Inferior parietal cortex (tissue), 1 donor: ENCODE measurements at regions not wholly inside any gene's neighbourhood (a gene's known extent, or its start where the extent isn't known, plus 50 kb on each side); places are given as distances from the start of the nearest gene placed in this dataset.
"Not testable (repeated sequence)": the region's sequence is repeated elsewhere in the genome, so short reads cannot be mapped to it uniquely, and the experiment has no call there.

Experiments
- DNase-seq: peaks from one replicate; pipeline ENCODE4 v3.0.0-alpha.2; 2016; ENCODE audit errors: extremely low spot score

DNA sequence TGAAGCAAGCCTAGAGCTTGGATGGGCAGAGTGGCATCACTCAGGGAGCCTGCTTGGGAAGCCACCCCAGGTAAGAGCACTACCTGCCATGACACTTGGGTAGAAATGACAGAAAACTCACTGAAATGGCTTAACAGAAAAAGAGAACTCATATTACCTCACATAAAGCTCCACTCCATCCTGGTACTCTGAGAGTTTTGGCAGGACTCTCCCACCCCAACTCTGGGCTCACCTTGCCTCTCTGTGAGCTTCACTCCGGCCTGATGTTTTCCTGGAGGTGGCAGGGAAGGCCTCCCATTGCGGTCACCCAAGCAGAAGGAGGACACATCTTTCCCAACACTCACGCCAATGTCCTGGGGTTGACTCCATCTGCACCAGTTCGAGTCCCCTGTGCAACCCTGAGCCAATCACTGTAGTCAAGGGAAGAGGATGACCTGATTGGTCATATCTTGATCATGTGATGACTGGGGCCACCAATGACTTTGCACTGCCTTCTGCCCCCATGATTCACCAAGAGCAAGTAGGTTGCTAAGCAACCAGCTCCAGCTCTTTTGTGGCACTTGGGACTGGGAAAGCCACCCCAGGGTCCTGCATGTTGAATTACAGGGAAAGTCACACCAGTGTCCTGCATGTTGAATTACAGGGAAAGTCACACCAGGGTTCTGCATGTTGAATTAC, 446.1 kb upstream of the SULF2 start:
- no peak for DNase-seq

GRCh38 chr20:48230216-48230615, 444.9 kb upstream of the SULF2 start:
- no peak for DNase-seq

- no peak for DNase-seq
These were observed 442.1 kb upstream of the SULF2 start for GRCh38 chr20:48227381-48227780.

DNA sequence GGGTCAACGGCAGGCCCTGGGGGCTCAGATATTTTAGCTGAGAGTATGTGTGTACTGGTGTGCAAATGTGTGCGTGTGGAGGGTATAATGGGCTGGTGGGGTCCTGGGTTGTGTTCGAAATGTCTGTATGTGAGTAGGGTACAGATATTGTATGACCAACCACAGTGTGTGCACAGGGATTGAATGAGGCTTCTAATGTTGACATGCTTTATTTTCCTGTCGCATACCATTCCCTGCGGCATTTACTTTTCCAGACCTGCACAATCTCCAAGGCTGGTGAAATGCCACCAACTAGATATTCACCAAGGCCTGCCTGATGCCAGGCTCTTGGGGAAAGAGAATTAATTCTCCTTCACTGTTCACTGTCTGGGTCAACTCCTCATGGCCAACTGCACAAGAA, 441.4 kb upstream of the SULF2 start:
- DNase-seq = no peak

DNA sequence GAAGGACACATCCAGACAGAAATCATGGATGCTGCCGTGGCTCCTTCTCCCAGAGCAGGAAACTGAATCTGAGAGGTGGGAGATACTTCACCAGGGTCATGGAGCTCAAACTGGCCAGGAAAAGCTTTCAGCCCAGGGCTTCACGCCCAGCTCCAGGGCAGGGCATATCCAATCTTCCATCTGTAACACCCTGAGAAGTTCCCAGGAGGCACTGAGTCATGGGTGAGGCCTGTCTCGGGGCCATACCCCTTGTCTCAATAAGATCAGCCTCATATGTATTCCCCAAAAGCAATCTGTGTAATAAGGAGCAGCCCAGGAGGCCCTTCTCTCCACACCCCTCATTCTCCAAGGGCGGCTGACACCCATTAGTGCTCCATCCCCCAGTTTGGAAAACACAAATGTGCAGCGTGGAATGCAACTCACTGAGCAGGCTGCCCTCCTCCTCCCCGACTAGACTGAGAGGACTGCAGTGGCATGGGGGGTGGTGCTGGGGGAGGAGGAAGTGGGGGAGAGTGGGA, 439.3 kb upstream of the SULF2 start:
- DNase-seq = no peak

GRCh38 chr20:48223715-48224114, 438.4 kb upstream of the SULF2 start:
- DNase-seq = no peak

GRCh38 chr20:48222595-48223180, 437.4 kb upstream of the SULF2 start:
- DNase-seq = no peak

DNA sequence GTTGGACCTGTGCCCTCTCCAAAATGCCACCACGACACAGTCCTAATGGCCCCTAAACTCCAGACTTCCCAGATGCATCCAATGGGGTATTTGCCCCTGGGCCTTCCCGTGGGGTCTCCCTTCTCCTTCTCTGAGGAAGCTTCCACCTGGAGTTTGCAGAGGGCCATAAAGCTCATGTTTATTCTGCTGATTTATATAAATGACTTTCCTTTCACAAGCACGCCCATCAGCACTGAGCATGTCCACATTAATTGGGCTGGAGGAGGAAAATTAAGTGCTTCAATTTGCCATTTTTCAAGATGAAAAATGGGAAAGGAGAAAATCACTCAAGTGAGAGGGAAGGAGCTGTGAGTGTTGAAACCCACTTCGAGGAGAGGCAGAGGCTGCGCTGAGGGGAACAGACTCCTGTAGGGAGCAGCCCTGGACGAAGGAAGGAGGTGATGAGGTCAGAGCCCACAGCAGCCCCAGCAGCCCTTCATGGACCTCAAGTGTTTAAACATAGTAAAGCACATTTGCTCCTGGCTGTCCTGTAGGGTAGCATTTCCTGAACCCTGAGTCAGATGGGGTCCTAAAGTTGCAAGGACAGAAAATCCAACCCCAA, 434.9 kb upstream of the SULF2 start:
- no peak for DNase-seq

- DNase-seq = no peak
These were observed 434.0 kb upstream of the SULF2 start for GRCh38 chr20:48219306-48219705.

DNA sequence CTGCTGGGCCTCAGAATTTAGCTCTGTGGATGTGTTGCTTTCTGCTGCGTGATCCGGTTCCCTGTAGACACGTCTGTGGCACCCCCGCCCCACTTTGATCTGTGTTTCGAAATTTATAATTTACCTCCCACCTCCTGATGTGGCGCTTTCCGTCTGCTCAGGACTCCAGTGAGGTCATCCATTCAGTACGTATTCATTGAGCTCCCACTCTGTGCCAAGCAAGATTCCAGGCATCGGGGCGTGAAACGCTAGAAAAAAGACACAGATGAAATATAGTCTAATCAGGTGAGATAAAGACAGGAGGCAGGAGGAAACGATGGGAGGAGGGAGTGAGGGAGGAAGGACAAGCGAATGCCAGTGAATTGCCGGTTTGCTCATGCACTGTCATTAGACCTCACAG, 431.9 kb upstream of the SULF2 start:
- no peak for DNase-seq

- no peak for DNase-seq
These were observed 430.3 kb upstream of the SULF2 start for GRCh38 chr20:48215536-48215935.

- DNase-seq = no peak
These were observed 429.3 kb upstream of the SULF2 start for GRCh38 chr20:48214601-48215000.

DNA sequence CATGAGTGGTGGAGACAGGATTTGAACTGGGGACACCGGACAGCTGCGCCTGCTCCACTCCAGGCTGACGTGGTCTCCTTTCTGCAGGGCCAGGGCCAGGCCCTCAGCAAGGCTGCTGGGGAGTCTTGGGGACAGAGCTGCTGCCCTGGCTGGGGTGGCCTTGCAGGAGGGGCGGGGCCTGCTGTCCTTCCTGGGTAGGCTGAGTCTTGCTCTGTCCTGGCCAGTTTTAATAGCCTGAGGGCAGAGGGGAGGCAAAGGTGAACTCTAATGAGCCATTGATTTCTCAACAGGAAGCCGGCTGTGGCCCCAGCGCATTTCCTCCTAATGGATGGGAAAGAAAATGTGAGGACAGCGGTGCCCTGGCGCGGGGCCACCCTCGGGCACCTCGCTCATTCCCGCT, 428.4 kb upstream of the SULF2 start:
- not testable (repeated sequence) for DNase-seq

DNA sequence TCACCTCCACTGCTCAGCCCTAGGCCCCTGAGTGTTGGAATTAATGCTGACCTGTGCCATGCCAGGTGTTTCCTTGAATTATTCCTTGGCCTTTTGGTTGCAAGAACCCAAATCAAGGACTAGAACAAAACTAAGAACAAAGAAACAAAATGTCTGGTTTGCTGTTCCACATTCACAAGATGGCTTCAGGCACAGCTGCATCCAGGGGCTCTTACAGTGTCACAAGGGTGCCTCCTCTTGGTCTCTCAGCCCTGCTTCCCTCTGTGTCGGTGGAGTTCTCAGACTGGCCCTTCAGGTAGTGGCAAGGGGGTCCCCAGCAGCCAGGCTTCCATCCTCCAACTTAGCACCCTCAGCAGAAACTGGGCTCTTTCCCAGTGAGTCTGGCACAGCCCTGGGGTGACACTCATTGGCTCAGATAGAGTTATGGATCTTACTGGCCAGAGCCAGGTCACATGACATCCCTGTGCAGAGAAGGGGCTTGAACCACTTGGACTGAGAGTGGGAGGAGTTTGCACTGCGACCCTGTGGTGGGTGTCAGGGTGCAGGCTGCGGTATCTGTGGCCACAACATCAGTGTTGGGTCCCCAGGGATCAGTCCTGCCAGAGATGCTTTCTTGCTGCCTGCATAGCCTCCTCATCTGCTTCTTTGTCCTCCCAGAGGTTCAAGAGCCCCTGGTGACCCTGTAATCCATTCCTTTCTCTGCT, 427.7 kb upstream of the SULF2 start:
- DNase-seq = no peak

DNA sequence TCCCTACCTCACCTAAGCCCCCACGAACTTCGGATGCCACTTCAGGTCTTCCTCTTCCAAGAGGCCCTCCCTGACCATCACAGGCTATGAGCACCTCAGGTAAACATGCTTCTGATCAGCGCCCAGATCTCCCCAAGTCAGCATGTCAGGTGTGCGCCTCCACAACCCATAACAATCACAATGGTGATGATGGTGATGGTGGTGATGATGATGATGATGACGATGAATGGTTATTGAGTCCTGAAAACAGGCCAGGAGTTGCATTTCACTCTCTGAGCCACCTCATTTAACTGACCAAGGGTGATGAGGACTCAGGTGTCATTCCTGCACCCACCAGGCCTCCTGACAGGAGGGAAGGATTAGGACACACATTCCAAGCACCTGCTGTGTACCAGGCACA, 426.6 kb upstream of the SULF2 start:
- DNase-seq = no peak

- no peak for DNase-seq
These were observed 426.0 kb upstream of the SULF2 start for GRCh38 chr20:48211238-48211637.

- DNase-seq = no peak
These were observed 425.1 kb upstream of the SULF2 start for GRCh38 chr20:48210111-48211027.

DNA sequence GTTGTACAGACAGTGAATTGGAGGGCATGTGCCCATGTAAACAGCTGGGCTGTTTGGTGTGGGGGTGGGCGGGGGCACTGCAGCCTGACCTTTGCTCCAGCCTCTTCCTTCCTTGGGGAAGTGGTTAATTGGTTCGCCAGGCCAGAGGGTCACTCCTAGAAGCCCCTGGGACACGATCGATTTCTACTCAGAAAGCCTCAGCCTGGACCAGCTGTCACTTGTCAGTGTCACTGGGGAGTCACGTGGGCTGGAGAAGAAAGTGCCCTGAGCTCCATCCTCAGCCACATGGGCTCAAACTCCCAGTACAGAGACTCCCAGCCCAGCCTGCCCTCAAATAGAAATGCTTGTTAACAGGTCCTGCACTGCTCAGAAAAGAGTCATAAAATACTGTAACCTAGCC, 423.8 kb upstream of the SULF2 start:
- DNase-seq = no peak

GRCh38 chr20:48208176-48208575, 422.9 kb upstream of the SULF2 start:
- no peak for DNase-seq

- DNase-seq = no peak
These were observed 422.2 kb upstream of the SULF2 start for GRCh38 chr20:48207505-48207904.

DNA sequence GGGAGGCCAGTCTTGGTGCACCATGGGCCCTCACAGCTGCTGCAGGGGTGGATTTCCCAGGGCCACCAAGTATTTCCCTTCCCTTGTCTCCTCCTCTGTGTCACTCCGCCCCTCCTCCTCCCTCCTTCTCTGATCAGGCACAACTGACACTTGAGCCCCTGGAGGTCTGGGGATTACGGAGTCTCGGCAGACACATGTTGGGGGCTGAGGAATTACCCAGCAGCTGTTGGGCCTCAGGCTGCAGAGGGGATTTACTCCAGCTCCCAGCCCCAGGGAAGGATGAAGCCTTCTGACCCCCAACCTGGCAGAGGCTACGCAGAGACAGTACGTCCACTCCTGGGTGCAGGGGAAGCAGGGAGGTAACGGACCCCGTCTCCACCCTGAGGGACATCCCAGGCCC, 420.5 kb upstream of the SULF2 start:
- DNase-seq = no peak
